Hepatocyte (in vitro differentiated cells): ENCODE measurements at regions not wholly inside any gene's neighbourhood (a gene's known extent, or its start where the extent isn't known, plus 50 kb on each side); places are given as distances from the start of the nearest gene placed in this dataset.
A peak's percentile ranks its signal among the peaks of the same experiment; 100 is the strongest.

Source experiments
- DNase-seq: peaks from one replicate; pipeline ENCODE4 v3.0.0-alpha.2; 2016; ENCODE audit warnings: low spot score
- H2AFZ ChIP-seq: fragments of 200-600 bp; sonication (generic); 2 replicates; pipeline ENCODE4 v1.6.0; 2016; ENCODE audit warnings: antibody characterized with exemption, mild to moderate bottlenecking
- H3K27ac ChIP-seq: fragments of 200-600 bp; sonication (generic); 2 replicates; pipeline ENCODE4 v1.5.1; 2016; ENCODE audit warnings: mild to moderate bottlenecking
- H3K27me3 ChIP-seq: fragments of 200-600 bp; sonication (generic); 2 replicates; pipeline ENCODE4 v1.6.1; 2016
- H3K36me3 ChIP-seq: fragments of 200-600 bp; sonication (generic); replicated peaks from 2 replicates; pipeline ENCODE4 v1.5.1; 2016; ENCODE audit warnings: low read depth; ENCODE audit not compliant: insufficient read depth
- H3K4me1 ChIP-seq: fragments of 200-600 bp; sonication (generic); 2 replicates; pipeline ENCODE4 v1.5.1; 2016; ENCODE audit warnings: mild to moderate bottlenecking, moderate library complexity; ENCODE audit not compliant: insufficient read depth
- H3K4me2 ChIP-seq: fragments of 200-600 bp; sonication (generic); 2 replicates; pipeline ENCODE4 v1.6.0; 2016
- H3K4me3 ChIP-seq: fragments of 200-600 bp; sonication (generic); 2 replicates; pipeline ENCODE4 v1.5.1; 2016; ENCODE audit warnings: mild to moderate bottlenecking
- H3K79me2 ChIP-seq: fragments of 200-600 bp; sonication (generic); 2 replicates; pipeline ENCODE4 v1.6.0; 2017; ENCODE audit warnings: mild to moderate bottlenecking
- H3K9me2 ChIP-seq: fragments of 200-600 bp; sonication (generic); replicated peaks from 2 replicates; pipeline ENCODE4 v1.6.0; 2017; ENCODE audit warnings: mild to moderate bottlenecking; ENCODE audit not compliant: insufficient read depth
- H3K9me3 ChIP-seq: fragments of 200-600 bp; sonication (generic); 2 replicates; pipeline ENCODE4 v1.5.1; 2016; ENCODE audit warnings: low read depth, mild to moderate bottlenecking
- H4K20me1 ChIP-seq: fragments of 200-600 bp; sonication (generic); 2 replicates; pipeline ENCODE4 v1.6.0; 2016; ENCODE audit warnings: mild to moderate bottlenecking; ENCODE audit not compliant: insufficient read depth, poor library complexity, severe bottlenecking
- CTCF ChIP-seq: fragments of 200-600 bp; sonication (generic); IDR thresholded peaks from 2 replicates; pipeline ENCODE4 v1.5.1; 2016; ENCODE audit warnings: antibody characterized with exemption, mild to moderate bottlenecking; ENCODE audit not compliant: poor library complexity
- EZH2 ChIP-seq: fragments of 200-600 bp; sonication (generic); IDR thresholded peaks from 2 replicates; pipeline ENCODE4 v1.6.1; 2016; ENCODE audit warnings: antibody characterized with exemption, mild to moderate bottlenecking, borderline replicate concordance
- EZH2phosphoT487 ChIP-seq: fragments of 200-600 bp; sonication (generic); IDR thresholded peaks from one replicate; pipeline ENCODE4 v1.6.1; 2018; ENCODE audit warnings: antibody characterized with exemption, mild to moderate bottlenecking, low read depth, moderate library complexity; ENCODE audit not compliant: unreplicated experiment, severe bottlenecking
- WGBS: methylation state at CpG from one replicate; pipeline ENCODE4 v1.1.6; 2016; ENCODE audit warnings: low lambda C conversion rate; ENCODE audit errors: missing lambda C conversion rate; 5-methylcytosine and 5-hydroxymethylcytosine counted together

GRCh38 chr10:88095223-88095721 lies 231.8 kb downstream of the PTEN start:
- TF ChIP-seq EZH2 = no peak
- peak; percentile 87 for TF ChIP-seq EZH2phosphoT487
- H4K20me1 ChIP-seq = no peaks in the 10 kb centered on the region
- H3K79me2 ChIP-seq = no peaks in the 10 kb centered on the region
- H3K4me3 ChIP-seq = no peak overlapping the region
- no peaks in the 10 kb centered on the region for H3K27me3 ChIP-seq
- H3K4me1 ChIP-seq = peaks cover 19% of the 10 kb centered on the region
- 38% methylated on average over 5 of the region's 5 CpGs for WGBS
- peak overlapping the region; percentile 3 for H3K27ac ChIP-seq
- H3K9me2 ChIP-seq = no peaks in the 10 kb centered on the region
- no peaks in the 10 kb centered on the region for H3K36me3 ChIP-seq
- H2AFZ ChIP-seq = no peak overlapping the region
- H3K9me3 ChIP-seq = no peaks in the 10 kb centered on the region
- H3K4me2 ChIP-seq = peak overlapping the region; percentile 7
- peak; percentile 46 for DNase-seq

GRCh38 chr10:88095778-88096431 lies 232.5 kb downstream of the PTEN start:
- Histone ChIP-seq H2AFZ (no peak overlapping the region), H3K27me3 (no peaks in the 10 kb centered on the region), H3K9me3 (no peaks in the 10 kb centered on the region), H3K79me2 (no peaks in the 10 kb centered on the region), H4K20me1 (no peaks in the 10 kb centered on the region), H3K4me2 (peak overlapping the region; percentile 7), H3K4me1 (peaks cover 19% of the 10 kb centered on the region), H3K36me3 (no peaks in the 10 kb centered on the region), H3K9me2 (no peaks in the 10 kb centered on the region), H3K27ac (peak overlapping the region; percentile 3), H3K4me3 (no peak overlapping the region)
- no peak for TF ChIP-seq EZH2
- WGBS = 73% methylated on average over 9 of the region's 9 CpGs
- no peak for DNase-seq

- Histone ChIP-seq H3K9me3 (no peaks in the 10 kb centered on the region), H3K27ac (no peak overlapping the region), H4K20me1 (no peaks in the 10 kb centered on the region), H3K27me3 (no peaks in the 10 kb centered on the region), H3K79me2 (no peaks in the 10 kb centered on the region), H3K4me3 (no peak overlapping the region), H3K4me2 (no peak overlapping the region), H3K9me2 (no peaks in the 10 kb centered on the region), H2AFZ (no peak overlapping the region), H3K4me1 (peaks cover 19% of the 10 kb centered on the region), H3K36me3 (no peaks in the 10 kb centered on the region)
- 96% methylated on average over 2 of the region's 2 CpGs for WGBS
- TF ChIP-seq EZH2 (no peak), CTCF (no peak), EZH2phosphoT487 (no peak)
- no peak for DNase-seq
Observed at GRCh38 chr10:88097092-88097516, 233.7 kb downstream of the PTEN start.

- Histone ChIP-seq H3K27ac (no peak overlapping the region), H3K79me2 (no peaks in the 10 kb centered on the region)
- TF ChIP-seq EZH2phosphoT487 (no peak), EZH2 (no peak), CTCF (no peak)
Observed at GRCh38 chr10:88097536-88097935, 234.1 kb downstream of the PTEN start.

More at GRCh38 chr10:88097536-88097935, 234.1 kb downstream of the PTEN start:
- H3K36me3 ChIP-seq = no peaks in the 10 kb centered on the region
- no peak overlapping the region for H2AFZ ChIP-seq
- no peaks in the 10 kb centered on the region for H4K20me1 ChIP-seq
- H3K4me2 ChIP-seq = no peak overlapping the region
- peaks cover 19% of the 10 kb centered on the region for H3K4me1 ChIP-seq
- H3K27me3 ChIP-seq = no peaks in the 10 kb centered on the region
- no peaks in the 10 kb centered on the region for H3K9me2 ChIP-seq
- no peak overlapping the region for H3K4me3 ChIP-seq
- no peaks in the 10 kb centered on the region for H3K9me3 ChIP-seq
- no peak for DNase-seq
